PC-9 (cell line): ENCODE measurements at regions not wholly inside any gene's neighbourhood (a gene's known extent, or its start where the extent isn't known, plus 50 kb on each side); places are given as distances from the start of the nearest gene placed in this dataset.

ENCODE experiments used
- CTCF ChIP-seq: fragments of 200-600 bp; sonication (generic); conservative IDR thresholded peaks from 2 replicates; pipeline ENCODE4 v1.6.1; 2017; ENCODE audit warnings: mixed run types, antibody characterized with exemption, mild to moderate bottlenecking, moderate library complexity
- EZH2 ChIP-seq: fragments of 200-600 bp; sonication (generic); IDR thresholded peaks from 2 replicates; pipeline ENCODE4 v1.8.0; 2017; ENCODE audit warnings: antibody characterized with exemption, low read depth

DNA sequence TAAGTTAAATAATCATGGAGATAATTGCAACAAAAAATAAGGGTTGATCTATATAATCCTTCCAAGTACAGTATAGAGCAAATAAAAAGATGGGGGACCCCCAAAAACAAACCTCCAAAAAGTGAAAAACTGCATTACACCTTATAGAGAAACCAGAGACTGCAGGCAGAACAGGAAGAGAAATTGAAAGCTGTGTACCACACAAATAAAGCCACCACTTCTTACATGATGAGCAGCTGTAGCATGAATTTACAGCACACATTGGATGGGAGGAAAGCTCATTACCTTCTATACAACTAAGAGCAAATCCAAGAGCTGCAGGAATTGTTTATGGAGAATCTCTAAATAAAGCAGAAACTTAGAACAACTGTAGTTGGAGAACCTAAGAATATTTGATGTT, 152.4 kb upstream of the PDE5A start:
- TF ChIP-seq CTCF: no peak
- TF ChIP-seq EZH2: no peak
